HEK293 (cell line): ENCODE measurements at regions not wholly inside any gene's neighbourhood (a gene's known extent, or its start where the extent isn't known, plus 50 kb on each side); places are given as distances from the start of the nearest gene placed in this dataset.

ENCODE experiments used
- CTCF ChIP-seq: fragments of 450-650 bp; formaldehyde crosslinking; IDR thresholded peaks from 2 replicates; pipeline ENCODE4 v1.5.1; 2016; ENCODE audit warnings: missing biosample characterization, missing genetic modification characterization
- PRDM10 ChIP-seq: fragments of 450-650 bp; formaldehyde crosslinking; IDR thresholded peaks from 2 replicates; pipeline ENCODE4 v1.5.1; 2016; ENCODE audit warnings: missing biosample characterization, missing genetic modification characterization
- YY1 ChIP-seq: fragments of 450-650 bp; formaldehyde crosslinking; IDR thresholded peaks from 2 replicates; pipeline ENCODE4 v1.5.1; 2018; ENCODE audit warnings: missing biosample characterization, missing genetic modification characterization
- ZBTB11 ChIP-seq: fragments of 450-650 bp; formaldehyde crosslinking; conservative IDR thresholded peaks from 2 replicates; pipeline ENCODE4 v1.5.1; 2016; ENCODE audit warnings: low read depth, missing biosample characterization, missing genetic modification characterization
- ZIC2 ChIP-seq: fragments of 450-650 bp; formaldehyde crosslinking; IDR thresholded peaks from 2 replicates; pipeline ENCODE4 v1.5.1; 2016; ENCODE audit warnings: missing biosample characterization, missing genetic modification characterization
- ZNF16 ChIP-seq: fragments of 450-650 bp; formaldehyde crosslinking; IDR thresholded peaks from 2 replicates; pipeline ENCODE4 v1.5.1; 2016; ENCODE audit warnings: low read depth, missing biosample characterization, missing genetic modification characterization
- ZNF548 ChIP-seq: fragments of 450-650 bp; formaldehyde crosslinking; IDR thresholded peaks from 2 replicates; pipeline ENCODE4 v1.5.1; 2016; ENCODE audit warnings: missing biosample characterization, missing genetic modification characterization
- ZNF645 ChIP-seq: fragments of 450-650 bp; formaldehyde crosslinking; IDR thresholded peaks from 2 replicates; pipeline ENCODE4; 2016; ENCODE audit warnings: missing biosample characterization, missing genetic modification characterization
- TF ChIP-seq, protein P1 (sequence below): fragments of 450-650 bp; formaldehyde crosslinking; IDR thresholded peaks from 2 replicates; pipeline ENCODE4 v1.5.1; 2016; ENCODE audit warnings: missing biosample characterization, missing genetic modification characterization

- TF ChIP-seq CTCF (no peak), ZIC2 (tag by site-specific recombination) (no peak), ZNF16 (tag by site-specific recombination) (no peak), PRDM10 (peak; percentile 28; the same call in 1 of the 2 replicates), ZNF548 (tag by site-specific recombination) (no peak), ZNF645 (no peak), ZBTB11 (tag by site-specific recombination) (no peak), YY1 (no peak)
- TF ChIP-seq, protein P1, sequence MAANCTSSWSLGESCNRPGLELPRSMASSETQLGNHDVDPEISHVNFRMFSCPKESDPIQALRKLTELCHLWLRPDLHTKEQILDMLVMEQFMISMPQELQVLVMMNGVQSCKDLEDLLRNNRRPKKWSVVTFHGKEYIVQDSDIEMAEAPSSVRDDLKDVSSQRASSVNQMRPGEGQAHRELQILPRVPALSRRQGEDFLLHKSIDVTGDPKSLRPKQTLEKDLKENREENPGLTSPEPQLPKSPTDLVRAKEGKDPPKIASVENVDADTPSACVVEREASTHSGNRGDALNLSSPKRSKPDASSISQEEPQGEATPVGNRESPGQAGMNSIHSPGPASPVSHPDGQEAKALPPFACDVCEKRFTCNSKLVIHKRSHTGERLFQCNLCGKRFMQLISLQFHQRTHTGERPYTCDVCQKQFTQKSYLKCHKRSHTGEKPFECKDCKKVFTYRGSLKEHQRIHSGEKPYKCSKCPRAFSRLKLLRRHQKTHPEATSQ (tag by site-specific recombination) = no peak
Observed at GRCh38 chr14:71803539-71804260, 128.5 kb upstream of the RGS6 start.
